Erythroblast (primary cell): ENCODE measurements at regions not wholly inside any gene's neighbourhood (a gene's known extent, or its start where the extent isn't known, plus 50 kb on each side); places are given as distances from the start of the nearest gene placed in this dataset.

Experiments
- GATA1 ChIP-seq: IDR thresholded peaks from 2 replicates; pipeline ENCODE4 v1.6.1; 2011; ENCODE audit warnings: low read depth, mild to moderate bottlenecking, control low read depth, low read length, moderate library complexity
- POLR2A ChIP-seq: IDR thresholded peaks from 2 replicates; pipeline ENCODE4 v1.6.1; 2011; ENCODE audit warnings: mild to moderate bottlenecking, low read length

DNA sequence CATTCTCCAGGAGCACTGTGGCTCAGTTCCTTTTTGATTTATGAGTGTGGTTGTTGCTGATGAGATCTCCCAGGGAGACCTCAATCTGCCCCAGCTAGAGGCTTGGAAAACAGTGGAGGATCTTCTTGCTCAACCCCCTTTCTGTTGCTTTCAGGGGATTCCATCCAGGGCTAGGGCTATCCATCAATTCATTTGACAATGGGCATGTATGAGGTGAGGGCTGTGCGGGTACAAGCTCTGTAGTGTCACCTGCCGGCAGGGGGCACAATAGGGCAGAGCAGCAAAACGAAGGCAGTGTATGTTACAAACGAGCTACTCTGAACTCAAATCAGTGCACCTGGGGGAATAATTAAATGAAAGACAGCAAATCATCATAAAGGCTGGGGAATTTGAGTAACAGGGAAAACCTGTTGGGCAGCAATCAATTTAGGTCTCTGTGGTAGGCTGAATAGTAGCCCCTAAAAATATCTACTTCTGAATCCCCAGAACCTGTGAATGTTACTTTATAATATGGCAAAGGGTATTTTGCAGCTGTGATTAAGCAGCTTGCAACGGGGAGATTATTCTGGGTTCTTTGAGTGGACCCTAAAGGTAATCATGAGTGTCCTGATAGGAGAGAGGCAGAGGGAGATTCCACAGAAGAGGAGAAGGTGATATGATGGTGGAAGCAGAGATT lies 170.3 kb upstream of the ZBED5 start:
- TF ChIP-seq POLR2A (no peak), GATA1 (no peak)
